A673 (cell line): ENCODE measurements at regions not wholly inside any gene's neighbourhood (a gene's known extent, or its start where the extent isn't known, plus 50 kb on each side); places are given as distances from the start of the nearest gene placed in this dataset.

Source experiments
- BruUV-seq: library from RNA; stranded (reverse); fragments of 400-500 nt; replicated peaks from 2 replicates; lab custom pipeline; 2021; lab: Mats Ljungman, UMichigan
- CTCF ChIA-PET: fragments of 300-600 bp; sonication (Branson Sonifier 250); formaldehyde crosslinking; loops from one replicate; lab custom pipeline; 2022; ENCODE audit warnings: antibody characterized with exemption; lab: Charles Lee
- POLR2A ChIA-PET: fragments of 300-600 bp; sonication (Branson Sonifier 250); formaldehyde crosslinking; loops from one replicate; lab custom pipeline; 2022; ENCODE audit warnings: antibody characterized with exemption; ENCODE audit not compliant: low non-redundant PET; lab: Charles Lee
- DNase-seq: peaks from one replicate; pipeline ENCODE4 v3.0.0-alpha.2; 2015; ENCODE audit warnings: low spot score
- H3K27ac ChIP-seq: fragments of 200-600 bp; sonication (generic); 2 replicates; pipeline ENCODE4 v1.5.1; 2016; ENCODE audit warnings: mixed run types, low read depth, mild to moderate bottlenecking, mixed read lengths, antibody characterized with exemption, low read length; ENCODE audit not compliant: poor library complexity, severe bottlenecking
- H3K27me3 ChIP-seq: fragments of 200-600 bp; sonication (generic); replicated peaks from 2 replicates; pipeline ENCODE4 v1.6.1; 2017; ENCODE audit warnings: mixed run types, low read depth, mild to moderate bottlenecking, mixed read lengths, antibody characterized with exemption, low read length; ENCODE audit not compliant: insufficient read depth, poor library complexity
- H3K36me3 ChIP-seq: fragments of 200-600 bp; sonication (generic); 2 replicates; pipeline ENCODE4 v1.6.1; 2016; ENCODE audit warnings: mixed run types, mild to moderate bottlenecking, mixed read lengths, antibody characterized with exemption, low read length; ENCODE audit not compliant: insufficient read depth, poor library complexity, severe bottlenecking
- H3K4me1 ChIP-seq: fragments of 200-600 bp; sonication (generic); 2 replicates; pipeline ENCODE4 v1.6.1; 2017; ENCODE audit warnings: mixed run types, mild to moderate bottlenecking, mixed read lengths, antibody characterized with exemption, low read length; ENCODE audit not compliant: insufficient read depth, poor library complexity, severe bottlenecking
- H3K4me3 ChIP-seq: fragments of 200-600 bp; sonication (generic); 2 replicates; pipeline ENCODE4 v1.5.1; 2016; ENCODE audit warnings: low read depth, mixed run types, mild to moderate bottlenecking, mixed read lengths, low read length; ENCODE audit not compliant: poor library complexity, severe bottlenecking
- H3K9me3 ChIP-seq: fragments of 200-600 bp; sonication (generic); 2 replicates; pipeline ENCODE4 v1.6.1; 2016; ENCODE audit warnings: mixed run types, low read depth, mild to moderate bottlenecking, mixed read lengths, antibody characterized with exemption, low read length; ENCODE audit not compliant: poor library complexity, severe bottlenecking
- CTCF ChIP-seq: fragments of 300-800, 200-600 bp; sonication (generic); conservative IDR thresholded peaks from 2 replicates; pipeline ENCODE4 v1.5.1; 2017; ENCODE audit warnings: low read depth, mild to moderate bottlenecking, antibody characterized with exemption, low read length, moderate library complexity, mixed read lengths
- EZH2 ChIP-seq: fragments of 200-600 bp; sonication (generic); IDR thresholded peaks from 2 replicates; pipeline ENCODE4 v1.6.1; 2017; ENCODE audit warnings: borderline replicate concordance, low read depth, mild to moderate bottlenecking, mixed read lengths, antibody characterized with exemption, low read length; ENCODE audit not compliant: poor library complexity, severe bottlenecking
- intact Hi-C: fragments of 100-400 bp; cut with micrococcal nuclease; formaldehyde crosslinking; loops from one replicate; pipeline ENCODE4 v1.10.0; 2022; ENCODE audit not compliant: unreplicated experiment

- no peaks in the 10 kb centered on the region for H3K9me3 ChIP-seq
- no peak overlapping the region for H3K27ac ChIP-seq
- no peak overlapping the region for H3K4me3 ChIP-seq
- no TSS peak for BruUV-seq
- TF ChIP-seq CTCF (no peak), EZH2 (no peak)
- ChIA-PET POLR2A (no interaction called here), CTCF (no interaction called here)
- no peaks in the 10 kb centered on the region for H3K27me3 ChIP-seq
- no peaks in the 10 kb centered on the region for H3K36me3 ChIP-seq
- intact Hi-C loops: no loop called here
- no peaks in the 10 kb centered on the region for H3K4me1 ChIP-seq
- peak; percentile 76 for DNase-seq
These were observed 49.8 kb upstream of the SLC4A7 start for GRCh38 chr3:27533718-27534573.
